ENCODE measurements at regions not wholly inside any gene's neighbourhood (a gene's known extent, or its start where the extent isn't known, plus 50 kb on each side); places are given as distances from the start of the nearest gene placed in this dataset.
"Not testable (repeated sequence)": the region's sequence is repeated elsewhere in the genome, so short reads cannot be mapped to it uniquely, and the experiment has no call there.

DNA sequence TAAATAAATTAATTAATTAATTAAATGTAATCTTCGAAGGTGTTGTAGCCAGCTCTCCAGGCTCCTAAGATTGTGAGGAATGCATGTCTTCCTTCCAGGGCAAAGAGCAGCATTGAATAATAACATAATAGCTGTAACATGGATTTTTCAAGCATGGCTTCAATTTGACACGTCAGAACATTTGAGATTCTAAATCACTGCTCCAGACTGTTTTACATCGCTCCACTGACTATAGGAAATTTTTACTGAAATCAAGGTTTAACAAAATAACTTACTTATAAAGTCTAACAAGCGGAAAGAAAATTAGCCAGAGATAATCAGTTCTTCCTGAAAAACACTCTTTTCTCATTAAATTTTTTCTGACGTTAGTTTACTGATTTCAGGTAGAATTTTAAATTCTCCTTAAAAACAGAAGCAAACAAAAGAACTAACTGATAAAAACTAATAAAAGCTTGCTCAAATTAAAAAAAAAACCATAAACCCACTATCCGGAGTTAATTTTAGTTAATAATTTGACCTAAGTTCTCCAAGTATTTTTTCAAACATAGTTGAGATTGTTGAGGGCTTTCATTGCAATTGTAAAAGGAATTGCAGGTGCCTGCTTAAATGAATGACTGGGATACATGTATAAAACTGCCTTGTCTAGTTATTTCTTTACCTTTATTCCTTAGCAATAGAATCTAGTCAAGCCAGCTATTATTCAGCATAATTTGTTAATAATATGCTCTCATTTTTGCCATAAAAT, 51.2 kb upstream of the SGCE start:
- peaks cover 16% of the 10 kb centered on the region for H3K27me3 Mint-ChIP-seq
- no peak for ATAC-seq (replicated peaks)

DNA sequence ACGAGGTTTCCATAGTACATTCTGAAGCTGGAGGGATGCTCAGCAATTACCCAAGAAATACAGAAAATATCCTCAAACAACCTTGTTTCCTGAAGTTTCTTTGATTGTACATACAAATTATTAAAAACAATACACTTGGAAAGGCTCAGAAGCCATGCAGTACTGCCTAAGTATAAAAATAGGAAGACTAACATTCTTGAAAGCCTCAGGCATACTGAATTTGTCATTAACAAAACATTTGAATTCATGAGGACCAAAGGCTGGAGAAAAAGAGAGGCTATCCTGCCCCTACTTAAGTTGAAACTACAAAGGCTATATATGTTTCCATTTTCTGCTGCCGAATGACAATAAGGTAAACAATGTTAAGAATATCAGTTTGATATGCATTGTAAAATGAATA, 54.3 kb upstream of the SGCE start:
- Mint-ChIP-seq H3K36me3 (ENCODE audit: low read depth) (no peaks in the 10 kb centered on the region), H3K27me3 (peaks cover 16% of the 10 kb centered on the region), H3K9me3 (no peaks in the 10 kb centered on the region), H3K27ac (no peak overlapping the region), H3K4me1 (no peaks in the 10 kb centered on the region), H3K4me3 (no peak overlapping the region)
- no peak for ATAC-seq (replicated peaks)

More for the DNA sequence above, 51.2 kb upstream of the SGCE start:
- Mint-ChIP-seq H3K4me1 (no peaks in the 10 kb centered on the region), H3K4me3 (no peak overlapping the region), H3K27ac (no peak overlapping the region), H3K9me3 (no peaks in the 10 kb centered on the region), H3K36me3 (ENCODE audit: low read depth) (no peaks in the 10 kb centered on the region)

DNA sequence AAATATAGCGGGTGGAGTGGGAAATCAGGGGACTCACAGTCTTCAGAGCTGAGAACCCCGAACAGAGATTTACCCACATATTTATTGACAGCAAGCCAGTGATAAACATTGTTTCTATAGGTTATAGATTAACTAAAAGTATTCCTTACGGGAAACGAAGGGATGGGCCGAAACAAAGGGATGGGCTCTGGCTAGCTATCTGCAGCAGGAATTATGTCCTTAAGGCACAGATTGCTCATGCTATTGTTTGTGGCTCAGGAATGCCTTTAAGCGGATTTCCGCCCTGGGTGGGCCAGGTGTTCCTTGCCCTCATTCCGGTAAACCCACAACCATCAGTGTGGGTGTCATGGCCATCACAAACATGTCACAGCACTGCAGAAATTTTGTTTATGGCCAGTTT, 66.4 kb upstream of the SGCE start:
- H3K9me3 Mint-ChIP-seq; H3K4me3 Mint-ChIP-seq; H3K4me1 Mint-ChIP-seq; H3K36me3 Mint-ChIP-seq (ENCODE audit: low read depth); ATAC-seq (replicated peaks); H3K27ac Mint-ChIP-seq: not testable (repeated sequence)
- H3K27me3 Mint-ChIP-seq: peaks cover 21% of the 10 kb centered on the region

DNA sequence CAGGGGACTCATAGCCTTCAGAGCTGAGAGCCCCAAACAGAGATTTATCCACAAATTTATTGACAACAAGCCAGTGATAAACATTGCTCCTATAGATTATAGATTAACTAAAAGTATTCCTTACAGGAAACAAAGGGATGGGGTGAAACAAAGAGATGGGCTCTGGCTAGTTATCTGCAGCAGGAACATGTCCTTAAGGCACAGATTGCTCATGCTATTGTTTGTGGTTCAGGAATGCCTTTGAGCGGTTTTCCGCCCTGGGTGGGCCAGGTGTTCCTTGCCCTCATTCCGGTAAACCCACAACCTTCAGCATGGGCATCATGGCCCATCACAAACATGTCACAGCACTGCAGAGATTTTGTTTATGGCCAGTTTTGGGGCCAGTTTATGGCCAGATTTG, 73.0 kb upstream of the SGCE start:
- H3K4me3 Mint-ChIP-seq; ATAC-seq (replicated peaks); H3K4me1 Mint-ChIP-seq; H3K36me3 Mint-ChIP-seq (ENCODE audit: low read depth); H3K27ac Mint-ChIP-seq: not testable (repeated sequence)
- H3K9me3 Mint-ChIP-seq: peaks cover 12% of the 10 kb centered on the region
- H3K27me3 Mint-ChIP-seq: peaks cover 40% of the 10 kb centered on the region

DNA sequence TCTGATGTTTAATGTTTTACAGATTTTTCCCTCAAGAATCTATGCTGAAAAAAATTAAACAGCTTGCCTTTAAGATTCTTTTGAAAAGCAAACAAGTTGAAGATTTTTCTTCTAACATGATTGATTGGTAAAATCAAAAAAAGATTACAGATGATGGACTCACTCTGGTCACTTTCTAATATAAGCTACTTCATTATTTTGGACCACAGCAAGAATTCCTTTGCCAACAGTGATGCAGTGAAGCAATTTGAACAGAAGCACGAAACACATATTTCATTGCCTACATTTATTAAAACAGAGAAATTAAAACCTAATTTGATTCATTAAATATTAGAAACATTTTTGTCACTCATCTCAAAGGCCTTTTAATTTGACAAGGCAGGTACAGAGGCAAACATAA, 82.1 kb upstream of the SGCE start:
- no peak for ATAC-seq (replicated peaks)
- no peak overlapping the region for H3K4me3 Mint-ChIP-seq
- no peaks in the 10 kb centered on the region for H3K9me3 Mint-ChIP-seq
- H3K36me3 Mint-ChIP-seq (ENCODE audit: low read depth): no peaks in the 10 kb centered on the region
- H3K4me1 Mint-ChIP-seq: no peaks in the 10 kb centered on the region
- no peaks in the 10 kb centered on the region for H3K27me3 Mint-ChIP-seq
- H3K27ac Mint-ChIP-seq: no peak overlapping the region

DNA sequence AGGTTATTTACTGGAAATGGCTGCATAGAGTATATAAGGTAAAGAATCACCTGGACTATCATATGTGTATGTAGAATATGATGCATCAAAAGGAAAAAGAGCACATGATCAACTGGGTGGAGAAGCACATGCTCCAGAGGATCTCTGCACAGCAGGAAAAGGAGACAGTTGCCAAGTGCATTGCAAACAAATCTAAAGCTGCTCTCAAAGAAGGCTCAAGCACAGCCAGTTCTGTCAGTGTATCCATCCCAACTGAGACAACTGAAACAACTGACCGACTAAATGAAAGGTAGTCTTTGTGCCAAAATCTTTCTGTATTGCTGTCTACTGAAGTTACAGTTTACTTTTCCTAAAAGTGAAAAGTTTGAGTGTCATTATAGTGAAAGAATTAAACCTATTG, 83.2 kb upstream of the SGCE start:
- ATAC-seq (replicated peaks): no peak
- Mint-ChIP-seq H3K36me3 (ENCODE audit: low read depth) (no peaks in the 10 kb centered on the region), H3K9me3 (no peaks in the 10 kb centered on the region), H3K27ac (no peak overlapping the region), H3K4me1 (no peaks in the 10 kb centered on the region), H3K27me3 (no peaks in the 10 kb centered on the region), H3K4me3 (no peak overlapping the region)

DNA sequence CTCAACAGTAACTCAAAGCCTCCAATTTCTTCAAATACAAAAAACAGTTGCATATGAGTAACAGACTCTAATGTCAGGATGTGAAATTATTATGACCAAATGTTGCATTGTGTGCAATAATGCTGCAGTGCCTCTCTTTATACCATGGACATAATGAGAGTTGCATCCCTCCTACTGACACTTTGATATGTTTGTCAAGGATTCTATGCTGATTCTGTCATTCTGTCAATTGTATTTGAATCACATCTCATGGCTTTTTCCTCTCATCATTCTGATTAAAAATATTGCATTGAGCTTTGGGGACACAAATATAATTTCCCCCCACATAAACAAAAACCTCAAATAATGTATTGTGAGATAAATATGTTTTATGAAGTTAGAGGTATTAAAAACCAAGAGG, 84.6 kb upstream of the SGCE start:
- H3K27me3 Mint-ChIP-seq: no peaks in the 10 kb centered on the region
- H3K4me3 Mint-ChIP-seq: no peak overlapping the region
- no peaks in the 10 kb centered on the region for H3K36me3 Mint-ChIP-seq (ENCODE audit: low read depth)
- no peaks in the 10 kb centered on the region for H3K9me3 Mint-ChIP-seq
- H3K27ac Mint-ChIP-seq: no peak overlapping the region
- no peak for ATAC-seq (replicated peaks)
- no peaks in the 10 kb centered on the region for H3K4me1 Mint-ChIP-seq

DNA sequence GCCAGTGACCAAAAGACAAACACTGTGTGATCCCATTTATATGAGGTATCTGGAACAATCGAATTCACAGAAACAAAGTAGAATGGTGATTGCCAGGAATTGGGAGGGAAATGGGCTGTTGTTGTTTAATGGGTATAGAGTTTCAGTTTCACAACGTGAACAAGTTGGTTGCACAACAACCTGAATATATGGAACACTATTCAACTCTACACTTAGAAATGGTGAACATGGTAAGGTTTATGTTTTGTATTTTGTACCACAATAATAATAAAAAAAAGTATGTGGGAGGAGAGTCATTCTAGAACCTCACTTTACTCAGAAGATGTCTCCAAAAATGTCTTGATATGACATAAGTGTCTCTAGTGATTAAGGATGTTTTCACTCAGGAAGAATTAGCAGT, 85.2 kb upstream of the SGCE start:
- peak; percentile 21 for ATAC-seq (replicated peaks)
- H3K27me3 Mint-ChIP-seq: no peaks in the 10 kb centered on the region
- H3K27ac Mint-ChIP-seq: no peak overlapping the region

DNA sequence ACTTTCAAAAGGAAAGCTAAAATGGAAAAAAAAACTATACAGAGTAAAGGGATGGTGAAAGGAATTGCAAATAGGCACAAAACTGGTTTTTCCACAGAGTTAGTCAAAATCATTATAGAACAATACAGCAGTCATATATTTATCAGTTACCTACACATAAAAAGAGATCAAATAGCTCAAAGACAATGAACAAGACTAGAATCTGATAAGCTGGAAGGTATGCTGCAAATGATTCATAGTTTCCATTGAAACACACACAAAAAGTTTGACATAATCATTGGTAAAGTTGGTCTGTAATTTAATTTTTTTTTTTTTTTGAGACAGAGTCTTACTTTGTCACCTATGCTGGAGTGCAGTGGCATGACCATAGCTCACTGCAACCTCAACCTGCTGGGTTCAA, 92.4 kb upstream of the SGCE start:
- no peaks in the 10 kb centered on the region for H3K36me3 Mint-ChIP-seq (ENCODE audit: low read depth)
- H3K27ac Mint-ChIP-seq: no peak overlapping the region
- no peaks in the 10 kb centered on the region for H3K9me3 Mint-ChIP-seq
- H3K4me3 Mint-ChIP-seq: no peak overlapping the region
- no peaks in the 10 kb centered on the region for H3K4me1 Mint-ChIP-seq
- H3K27me3 Mint-ChIP-seq: no peaks in the 10 kb centered on the region
- no peak for ATAC-seq (replicated peaks)

More for the DNA sequence above, 85.2 kb upstream of the SGCE start:
- H3K9me3 Mint-ChIP-seq: no peaks in the 10 kb centered on the region
- H3K36me3 Mint-ChIP-seq (ENCODE audit: low read depth): no peaks in the 10 kb centered on the region
- no peaks in the 10 kb centered on the region for H3K4me1 Mint-ChIP-seq
- H3K4me3 Mint-ChIP-seq: no peak overlapping the region

DNA sequence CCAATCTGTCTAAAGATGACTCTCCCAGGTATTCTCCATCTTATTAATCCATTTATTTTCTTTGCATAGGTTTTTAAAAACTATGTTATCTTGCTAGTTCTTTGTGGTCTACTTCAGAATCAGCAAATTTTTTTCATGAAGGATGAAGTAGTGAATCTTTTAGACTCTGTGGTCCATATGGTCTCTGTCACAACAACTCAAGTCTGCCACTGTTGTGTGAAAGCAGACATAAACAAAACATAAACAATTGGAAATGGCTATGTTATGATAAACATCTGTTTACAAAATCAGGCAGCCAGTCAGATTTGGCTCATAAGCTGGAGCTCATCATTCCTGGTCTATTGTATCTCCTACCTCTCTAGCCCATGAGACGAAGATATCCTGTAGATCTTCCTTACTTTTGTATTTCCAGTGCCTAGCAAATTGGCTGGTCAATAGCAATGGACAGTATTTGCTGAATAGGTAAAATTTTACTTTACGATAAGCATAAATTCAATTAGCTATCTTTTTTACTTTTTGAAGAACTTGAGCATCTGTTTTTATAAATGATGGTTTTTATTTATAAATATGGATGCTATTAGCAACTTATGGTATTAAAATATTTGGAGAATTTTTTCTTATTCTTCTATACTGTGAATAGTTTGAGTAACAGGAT, 104.6 kb upstream of the SGCE start:
- no peaks in the 10 kb centered on the region for H3K4me1 Mint-ChIP-seq
- H3K27me3 Mint-ChIP-seq: peaks cover 4% of the 10 kb centered on the region
- no peak for ATAC-seq (replicated peaks)
- no peaks in the 10 kb centered on the region for H3K36me3 Mint-ChIP-seq (ENCODE audit: low read depth)
- H3K4me3 Mint-ChIP-seq: no peak overlapping the region
- no peaks in the 10 kb centered on the region for H3K9me3 Mint-ChIP-seq
- H3K27ac Mint-ChIP-seq: no peak overlapping the region

DNA sequence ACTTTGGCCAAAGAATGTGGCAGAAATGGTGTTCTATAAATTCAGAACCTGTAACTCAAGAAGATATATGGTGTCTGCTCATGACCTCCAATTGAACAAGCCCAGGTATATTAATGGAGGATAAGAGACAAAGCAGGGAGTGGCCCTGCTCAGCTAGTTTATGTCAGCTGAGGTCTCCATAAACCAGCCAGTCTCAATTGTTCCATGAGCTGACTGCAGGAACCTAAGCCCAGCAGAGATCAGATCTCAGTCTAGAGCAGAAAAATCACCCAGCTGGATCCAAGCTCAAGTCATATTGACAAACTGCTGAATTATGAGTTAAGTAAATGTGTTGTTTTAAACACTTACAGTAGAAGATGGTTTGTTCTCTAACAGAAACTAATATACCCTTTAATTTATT, 105.5 kb upstream of the SGCE start:
- no peak for ATAC-seq (replicated peaks)

DNA sequence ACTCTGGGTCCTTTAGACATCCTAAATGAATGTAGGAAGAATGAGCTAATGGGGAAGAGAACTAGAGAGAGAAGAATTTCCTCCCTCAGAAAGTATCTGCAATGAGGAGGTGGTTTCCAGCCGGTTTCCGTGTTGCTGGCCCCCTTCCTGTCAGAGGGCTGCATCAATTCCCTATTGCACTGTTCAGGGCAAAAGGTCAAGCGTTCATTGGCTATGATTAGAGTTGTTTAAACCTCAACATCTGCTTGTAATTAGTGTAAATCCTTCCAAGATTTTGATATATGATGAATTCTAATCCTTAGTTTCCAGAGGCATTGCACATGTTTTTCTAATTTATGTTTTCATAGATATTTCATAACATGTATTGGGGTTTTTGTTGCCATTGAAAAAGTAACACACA, 107.3 kb upstream of the SGCE start:
- Mint-ChIP-seq H3K27ac (no peak overlapping the region), H3K4me1 (no peaks in the 10 kb centered on the region), H3K9me3 (no peaks in the 10 kb centered on the region), H3K27me3 (peaks cover 4% of the 10 kb centered on the region), H3K36me3 (ENCODE audit: low read depth) (no peaks in the 10 kb centered on the region), H3K4me3 (no peak overlapping the region)
- ATAC-seq (replicated peaks): no peak

More for the DNA sequence above, 105.5 kb upstream of the SGCE start:
- H3K9me3 Mint-ChIP-seq: no peaks in the 10 kb centered on the region
- H3K27me3 Mint-ChIP-seq: peaks cover 4% of the 10 kb centered on the region
- no peaks in the 10 kb centered on the region for H3K4me1 Mint-ChIP-seq
- H3K27ac Mint-ChIP-seq: no peak overlapping the region
- no peaks in the 10 kb centered on the region for H3K36me3 Mint-ChIP-seq (ENCODE audit: low read depth)
- no peak overlapping the region for H3K4me3 Mint-ChIP-seq

DNA sequence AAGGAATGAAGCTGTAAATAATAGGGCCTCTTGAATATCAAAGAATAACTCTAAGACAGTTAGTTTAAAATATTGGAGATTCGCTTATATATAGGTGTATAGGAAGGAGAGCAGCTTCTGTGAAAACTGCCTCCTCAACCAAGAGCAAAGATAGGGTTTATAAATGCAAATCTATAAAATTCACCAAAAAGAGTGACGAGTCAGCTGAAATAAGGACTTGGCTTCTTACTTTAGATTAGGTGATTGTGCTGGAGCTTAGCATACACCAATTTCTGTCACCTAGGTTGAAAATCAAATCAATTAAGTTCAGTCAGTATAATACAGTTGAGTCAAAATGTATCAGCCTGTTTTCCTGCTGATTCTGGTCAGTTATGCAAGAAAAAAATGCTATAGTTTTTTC, 113.8 kb upstream of the SGCE start:
- H3K4me1 Mint-ChIP-seq: no peaks in the 10 kb centered on the region
- H3K36me3 Mint-ChIP-seq (ENCODE audit: low read depth): no peaks in the 10 kb centered on the region
- no peak overlapping the region for H3K27ac Mint-ChIP-seq
- peaks cover 10% of the 10 kb centered on the region for H3K27me3 Mint-ChIP-seq
- peaks cover 5% of the 10 kb centered on the region for H3K9me3 Mint-ChIP-seq
- ATAC-seq (replicated peaks): no peak
- H3K4me3 Mint-ChIP-seq: no peak overlapping the region

DNA sequence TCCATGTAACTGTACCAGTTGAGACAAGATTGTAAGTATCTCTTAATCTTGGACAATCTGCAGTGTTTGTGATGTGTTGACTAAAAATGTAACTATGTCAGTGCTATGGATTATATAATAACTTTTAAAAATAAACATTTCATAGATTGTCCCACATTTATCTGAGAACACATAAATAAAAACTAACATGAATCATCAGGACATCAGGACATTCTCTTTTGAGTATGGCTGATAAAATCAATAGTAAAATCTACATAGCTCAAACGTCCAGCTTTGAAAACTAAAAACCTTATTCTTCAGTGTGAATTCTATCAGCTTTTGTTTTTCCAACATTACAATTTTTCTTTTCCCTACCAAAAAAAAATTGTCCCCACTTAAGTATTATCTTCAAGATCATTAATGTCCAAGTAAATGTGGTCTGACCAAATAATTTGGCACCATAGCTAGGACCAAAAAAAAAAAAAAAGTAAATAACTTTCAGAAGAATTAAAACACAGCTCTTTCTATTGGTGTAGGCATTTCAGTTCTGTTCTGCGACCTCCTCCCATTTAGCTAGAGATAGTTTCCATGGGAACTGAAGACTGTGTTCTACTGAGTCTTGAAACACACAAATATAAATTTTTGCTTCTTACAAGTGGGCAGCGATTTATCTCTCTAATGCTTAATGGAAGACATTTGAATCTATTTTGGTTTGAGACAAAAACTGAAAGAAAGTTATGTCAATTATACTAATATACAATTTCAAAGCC, 123.0 kb upstream of the SGCE start:
- Mint-ChIP-seq H3K4me1 (no peaks in the 10 kb centered on the region), H3K27me3 (peaks cover 5% of the 10 kb centered on the region), H3K9me3 (peaks cover 4% of the 10 kb centered on the region), H3K4me3 (no peak overlapping the region), H3K27ac (no peak overlapping the region), H3K36me3 (ENCODE audit: low read depth) (no peaks in the 10 kb centered on the region)
- no peak for ATAC-seq (replicated peaks)

DNA sequence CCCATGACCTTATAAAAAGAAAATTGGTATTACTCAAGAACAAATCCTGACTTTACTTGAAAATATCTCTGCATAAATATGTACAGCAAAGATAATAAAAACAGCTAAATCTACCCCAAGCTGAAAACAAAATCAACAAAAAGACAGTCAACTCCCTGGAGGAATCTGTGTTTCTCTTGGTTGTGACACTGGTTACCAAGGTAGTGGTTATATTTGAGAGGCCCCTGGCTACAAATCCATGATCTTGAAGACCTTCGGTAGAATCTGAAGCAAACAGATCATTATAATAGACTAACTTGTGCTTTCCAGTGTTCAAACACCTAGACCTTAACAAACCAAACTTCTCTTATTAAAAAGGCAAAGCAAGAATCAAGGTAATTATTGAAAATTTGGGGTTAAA, 123.9 kb upstream of the SGCE start:
- Mint-ChIP-seq H3K4me1 (no peaks in the 10 kb centered on the region), H3K9me3 (peaks cover 4% of the 10 kb centered on the region), H3K4me3 (no peak overlapping the region), H3K27me3 (peaks cover 5% of the 10 kb centered on the region), H3K27ac (no peak overlapping the region), H3K36me3 (ENCODE audit: low read depth) (no peaks in the 10 kb centered on the region)
- ATAC-seq (replicated peaks): no peak
